Suprapubic skin (tissue), 4 donors: ENCODE measurements at regions not wholly inside any gene's neighbourhood (a gene's known extent, or its start where the extent isn't known, plus 50 kb on each side); places are given as distances from the start of the nearest gene placed in this dataset.

Experiments
- CTCF ChIP-seq, 2 donors: fragments of 200-600 bp in 1 of 2; fragments of 450-650 bp in 1 of 2; sonication (generic) in 1 of 2; IDR thresholded peaks; one replicate each; pipeline ENCODE4 v1.5.1; 2016 to 2019; ENCODE audit warnings: antibody characterized with exemption in 2 of 2, mild to moderate bottlenecking in 1 of 2, moderate library complexity in 1 of 2
- EP300 ChIP-seq: sonication (generic); formaldehyde crosslinking; IDR thresholded peaks from one replicate; pipeline ENCODE4 v1.6.1; 2017; ENCODE audit warnings: antibody characterized with exemption
- POLR2A ChIP-seq, 2 donors: fragments of 450-650 bp; IDR thresholded peaks; one replicate each; pipeline ENCODE4 v1.6.1; 2017; ENCODE audit warnings: antibody characterized with exemption in 2 of 2, mild to moderate bottlenecking in 2 of 2, moderate library complexity in 2 of 2
- POLR2AphosphoS5 ChIP-seq, 3 donors: sonication (generic); formaldehyde crosslinking; IDR thresholded peaks; one replicate each; pipeline ENCODE4 v1.6.1; 2017; ENCODE audit warnings: antibody characterized with exemption in 3 of 3

GRCh38 chr6:137309078-137309762 lies 90.0 kb upstream of the IFNGR1 start:
- TF ChIP-seq CTCF (IDR thresholded peaks at IDR 0.05) = no peak
- TF ChIP-seq POLR2A (IDR thresholded peaks at IDR 0.05) = no peak
- no peak for TF ChIP-seq POLR2AphosphoS5 (IDR thresholded peaks at IDR 0.05)
- no peak for TF ChIP-seq EP300
